Sigmoid colon (tissue), 4 donors: ENCODE measurements at regions not wholly inside any gene's neighbourhood (a gene's known extent, or its start where the extent isn't known, plus 50 kb on each side); places are given as distances from the start of the nearest gene placed in this dataset.
"Not testable (repeated sequence)": the region's sequence is repeated elsewhere in the genome, so short reads cannot be mapped to it uniquely, and the experiment has no call there.

Source experiments
- CTCF ChIP-seq, 4 experiments: fragments of 450-650 bp in 3 of 4; fragments of 200-600 bp in 1 of 4; IDR thresholded peaks; one replicate each; pipeline ENCODE4 v1.5.1; 2016 to 2019; ENCODE audit warnings: antibody characterized with exemption in 4 of 4, mild to moderate bottlenecking in 3 of 4, moderate library complexity in 2 of 4
- EP300 ChIP-seq, 4 donors: sonication (generic); formaldehyde crosslinking; IDR thresholded peaks; one replicate each; pipeline ENCODE4 v1.6.1; 2017; ENCODE audit warnings: antibody characterized with exemption in 4 of 4
- POLR2A ChIP-seq, 2 donors: fragments of 450-650 bp; IDR thresholded peaks; one replicate each; pipeline ENCODE4 v1.6.1; 2016; ENCODE audit warnings: antibody characterized with exemption in 2 of 2, mild to moderate bottlenecking in 2 of 2, moderate library complexity in 2 of 2
- POLR2AphosphoS5 ChIP-seq, 4 donors: sonication (generic); formaldehyde crosslinking; IDR thresholded peaks; one replicate each; pipeline ENCODE4 v1.6.1; 2017; ENCODE audit warnings: antibody characterized with exemption in 4 of 4

DNA sequence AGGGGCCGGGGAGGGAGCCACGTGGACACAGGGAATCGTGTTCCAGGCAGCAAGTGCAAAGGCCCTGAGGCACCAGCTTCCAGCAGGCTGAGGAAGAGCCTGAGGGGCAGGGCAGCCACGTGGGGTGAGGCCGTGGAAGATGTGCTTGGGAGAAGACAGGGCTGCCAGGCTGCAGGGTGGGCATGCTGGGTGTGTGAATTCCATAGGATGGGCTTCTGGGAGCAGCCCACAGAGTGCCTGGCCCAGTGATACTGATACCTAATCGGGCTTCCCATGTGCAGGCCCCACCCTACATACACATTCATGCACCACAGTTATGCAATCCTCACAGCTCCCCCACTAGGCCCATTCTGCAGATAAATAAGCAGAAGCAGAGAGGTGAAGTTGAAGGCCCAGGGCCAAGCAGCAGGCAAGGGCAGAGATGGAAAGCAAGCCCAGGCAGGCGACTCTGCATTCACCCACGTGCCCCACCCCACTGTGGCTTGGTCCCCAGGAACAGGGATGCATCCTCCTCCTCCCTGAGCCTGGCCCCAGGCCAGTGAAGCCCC lies 139.5 kb upstream of the FOXD4L5 start:
- TF ChIP-seq POLR2A, CTCF, EP300, POLR2AphosphoS5 (IDR thresholded peaks at IDR 0.05): not testable (repeated sequence)
